HepG2 (cell line): ENCODE measurements at regions not wholly inside any gene's neighbourhood (a gene's known extent, or its start where the extent isn't known, plus 50 kb on each side); places are given as distances from the start of the nearest gene placed in this dataset.

Experiments used
- ATAC-seq: fragments of 200-7000 bp; cut with Tn5 transposase; 3 replicates; pipeline ENCODE4 v1.9.1; 2020; ENCODE audit warnings: mild to moderate bottlenecking, moderate library complexity
- BruUV-seq: library from RNA; stranded (reverse); fragments of 400-500 nt; replicated peaks from 2 replicates; lab custom pipeline; 2021; lab: Mats Ljungman, UMichigan
- CTCF ChIA-PET: fragments of 300-600 bp; formaldehyde crosslinking; extraction: SDS; loops from one replicate; lab custom pipeline; 2021; ENCODE audit warnings: low total read pairs, inconsistent platforms, low intra/inter-chr PET ratio; lab: Yijun Ruan, JAX
- POLR2A ChIA-PET: fragments of 350-600 bp; sonication (Branson Sonifier 250); formaldehyde crosslinking; loops from one replicate; lab custom pipeline; 2020; ENCODE audit warnings: antibody characterized with exemption, inconsistent platforms; lab: Yijun Ruan, JAX
- DNase-seq: peaks from one replicate; pipeline ENCODE4 v3.0.0-alpha.2; 2015; ENCODE audit warnings: low spot score
- FAIRE-seq: peaks from 3 replicates; lab custom pipeline; 2011; peaks lifted over from hg19 to GRCh38; lab: Jason Lieb, UNC
- H2AFZ ChIP-seq: one replicate; pipeline ENCODE4 v1.6.1; 2011; ENCODE audit warnings: low read length, inconsistent platforms
- H3K27ac ChIP-seq: fragments of 300-600 bp; 3 replicates; pipeline ENCODE4 v1.8.0; 2011; ENCODE audit warnings: mixed run types, mild to moderate bottlenecking, mixed read lengths, low read length, inconsistent platforms; ENCODE audit not compliant: insufficient read depth; ENCODE audit errors: extremely low read length
- H3K27me3 ChIP-seq, 2 experiments: fragments of 200-600 bp in 1 of 2; 2 replicates in 1 of 2; 3 replicates in 1 of 2; pipeline versions ENCODE4 v1.6.0 to v1.8.0; 2011; ENCODE audit warnings: low read length in 2 of 2, mild to moderate bottlenecking in 2 of 2, moderate library complexity in 2 of 2, inconsistent platforms in 1 of 2; ENCODE audit not compliant: insufficient read depth in 2 of 2, control insufficient read depth in 1 of 2
- H3K36me3 ChIP-seq, 2 experiments: fragments of 200-600 bp in 1 of 2; replicated peaks in 1 of 2; 2 replicates in 1 of 2; 3 replicates in 1 of 2; pipeline versions ENCODE4 v1.5.1 to v1.8.0; 2011; ENCODE audit warnings: low read length in 2 of 2, inconsistent platforms in 1 of 2; ENCODE audit not compliant: insufficient read depth in 2 of 2, control insufficient read depth in 1 of 2
- H3K4me1 ChIP-seq: 2 replicates; pipeline ENCODE4 v1.5.1; 2012; ENCODE audit warnings: low read length, inconsistent platforms; ENCODE audit not compliant: insufficient read depth
- H3K4me2 ChIP-seq: 2 replicates; pipeline ENCODE4 v1.6.0; 2011; ENCODE audit warnings: low read depth, low read length, inconsistent platforms
- H3K4me3 ChIP-seq, 3 experiments: fragments of 200-600 bp in 1 of 3; sonication (generic), shearing (Covaris generic) in 1 of 3; replicated peaks in 1 of 3; 2 replicates each; pipeline ENCODE4 v1.5.1; 2011 to 2016; ENCODE audit warnings: low read length in 3 of 3, inconsistent platforms in 2 of 3, low read depth in 2 of 3, mild to moderate bottlenecking in 2 of 3, control low read depth in 1 of 3, mixed read lengths in 1 of 3; ENCODE audit not compliant: insufficient read depth in 1 of 3
- H3K79me2 ChIP-seq: one replicate; pipeline ENCODE4 v1.6.1; 2011; ENCODE audit warnings: low read length, inconsistent platforms; ENCODE audit not compliant: insufficient read depth
- H3K9ac ChIP-seq: 2 replicates; pipeline ENCODE4 v1.6.0; 2011; ENCODE audit warnings: mild to moderate bottlenecking, low read depth, low read length, inconsistent platforms; ENCODE audit not compliant: insufficient read depth
- H3K9me3 ChIP-seq: 2 replicates; pipeline ENCODE4 v1.5.1; 2012; ENCODE audit warnings: mild to moderate bottlenecking, low read length
- H4K20me1 ChIP-seq: 2 replicates; pipeline ENCODE4 v1.6.0; 2011; ENCODE audit warnings: inconsistent platforms, mild to moderate bottlenecking, low read length, moderate library complexity; ENCODE audit not compliant: insufficient read depth
- ARNT ChIP-seq: fragments of 450-650 bp; IDR thresholded peaks from 2 replicates; pipeline ENCODE4 v1.6.1; 2017
- BCL3 ChIP-seq: sonication (generic); formaldehyde crosslinking; IDR thresholded peaks from 2 replicates; pipeline ENCODE4 v1.5.1; 2020; ENCODE audit warnings: mild to moderate bottlenecking, missing genetic modification reagents, moderate library complexity
- BORCS8-MEF2B ChIP-seq: sonication (generic); formaldehyde crosslinking; IDR thresholded peaks from 2 replicates; pipeline ENCODE4 v1.8.0; 2022; ENCODE audit warnings: mild to moderate bottlenecking, missing genetic modification reagents
- CEBPB ChIP-seq: IDR thresholded peaks from 2 replicates; pipeline ENCODE4 v1.6.1; 2011; ENCODE audit warnings: low read depth, low read length, improper control_type of control experiment, borderline replicate concordance
- GABPA ChIP-seq, 2 experiments: IDR thresholded peaks; 2 replicates each; pipeline ENCODE4 v1.6.1; 2011 to 2016; ENCODE audit warnings: low read depth in 2 of 2, low read length in 1 of 2, missing biosample characterization in 1 of 2, missing genetic modification characterization in 1 of 2
- HHEX ChIP-seq: IDR thresholded peaks from 2 replicates; pipeline ENCODE4 v1.6.1; 2016; ENCODE audit warnings: control low read depth
- NR1H2 ChIP-seq: sonication (generic); formaldehyde crosslinking; IDR thresholded peaks from 2 replicates; pipeline ENCODE4 v1.8.1; 2022; ENCODE audit warnings: low read depth, missing genetic modification reagents, borderline replicate concordance
- NRL ChIP-seq: sonication (generic); formaldehyde crosslinking; IDR thresholded peaks from 2 replicates; pipeline ENCODE4 v1.5.0; 2020; ENCODE audit warnings: missing genetic modification reagents, mild to moderate bottlenecking, moderate library complexity, borderline replicate concordance
- SIX1 ChIP-seq: sonication (generic); formaldehyde crosslinking; IDR thresholded peaks from 2 replicates; pipeline ENCODE4 v1.4.0; 2020; ENCODE audit warnings: missing genetic modification reagents, borderline replicate concordance
- THAP11 ChIP-seq: IDR thresholded peaks from 2 replicates; pipeline ENCODE4 v1.6.1; 2016; ENCODE audit warnings: missing biosample characterization, missing genetic modification reagents
- ZNF136 ChIP-seq: sonication (generic); formaldehyde crosslinking; IDR thresholded peaks from 2 replicates; pipeline ENCODE4 v1.8.1; 2022; ENCODE audit warnings: low read depth, mild to moderate bottlenecking, moderate library complexity, missing genetic modification reagents
- ZNF180 ChIP-seq: sonication (generic); formaldehyde crosslinking; IDR thresholded peaks from 2 replicates; pipeline ENCODE4 v1.4.0; 2020; ENCODE audit warnings: low read depth, missing genetic modification reagents, borderline replicate concordance
- ZNF34 ChIP-seq: sonication (generic); formaldehyde crosslinking; IDR thresholded peaks from 2 replicates; pipeline ENCODE4 v1.4.0; 2020; ENCODE audit warnings: mild to moderate bottlenecking, missing genetic modification reagents, borderline replicate concordance
- WGBS: methylation state at CpG from one replicate; pipeline ENCODE4 v1.1.6; 2017; ENCODE audit warnings: low lambda C conversion rate; 5-methylcytosine and 5-hydroxymethylcytosine counted together
- in situ Hi-C: cut with HindIII; loops from 2 replicates; pipeline ENCODE4 v1.10.0; 2017; ENCODE audit warnings: low pct_unique_long_range_greater_than_20kb; ENCODE audit not compliant: extremely low pct_ligation_motif_present
- intact Hi-C: fragments of 100-400 bp; cut with micrococcal nuclease; formaldehyde crosslinking; loops from one replicate; pipeline ENCODE4 v1.10.0; 2022; ENCODE audit not compliant: unreplicated experiment
- TF ChIP-seq, protein P1 (sequence below): IDR thresholded peaks from 2 replicates; pipeline ENCODE4 v1.6.1; 2018; ENCODE audit warnings: missing genetic modification reagents, mild to moderate bottlenecking, missing compliant biosample characterization
- TF ChIP-seq, protein P2 (sequence below): sonication (generic); formaldehyde crosslinking; IDR thresholded peaks from 2 replicates; pipeline ENCODE4 v1.4.0; 2020; ENCODE audit warnings: mild to moderate bottlenecking, missing genetic modification reagents
- TF ChIP-seq, protein P3 (sequence below): sonication (generic); formaldehyde crosslinking; IDR thresholded peaks from 2 replicates; pipeline ENCODE4 v1.5.0; 2020; ENCODE audit warnings: missing genetic modification reagents, mild to moderate bottlenecking, borderline replicate concordance
- TF ChIP-seq, protein P4 (sequence below): sonication (generic); formaldehyde crosslinking; IDR thresholded peaks from 2 replicates; pipeline ENCODE4 v1.4.0; 2020; ENCODE audit warnings: missing genetic modification reagents

DNA sequence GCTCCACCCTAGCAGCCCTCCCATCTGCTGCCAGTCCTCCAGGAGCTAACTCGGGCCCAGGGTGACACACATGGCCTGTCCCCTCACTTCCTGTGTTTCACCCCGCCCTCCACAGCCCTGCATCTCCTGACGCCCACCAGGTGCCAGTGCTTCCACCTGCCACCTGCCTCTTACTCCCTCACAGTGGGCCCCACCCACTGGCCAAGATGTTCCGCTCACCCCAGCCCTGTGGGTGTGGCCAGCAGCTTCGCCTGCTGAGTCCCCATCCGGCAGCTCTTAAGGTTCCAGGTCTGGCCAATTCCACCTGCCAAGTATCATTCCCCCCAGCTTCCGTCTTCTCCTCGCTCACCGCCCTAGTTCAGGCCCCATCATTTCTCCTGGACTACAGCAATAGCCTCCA is 184.1 kb downstream of the MBOAT1 start (continued):
- TF ChIP-seq, protein P1, sequence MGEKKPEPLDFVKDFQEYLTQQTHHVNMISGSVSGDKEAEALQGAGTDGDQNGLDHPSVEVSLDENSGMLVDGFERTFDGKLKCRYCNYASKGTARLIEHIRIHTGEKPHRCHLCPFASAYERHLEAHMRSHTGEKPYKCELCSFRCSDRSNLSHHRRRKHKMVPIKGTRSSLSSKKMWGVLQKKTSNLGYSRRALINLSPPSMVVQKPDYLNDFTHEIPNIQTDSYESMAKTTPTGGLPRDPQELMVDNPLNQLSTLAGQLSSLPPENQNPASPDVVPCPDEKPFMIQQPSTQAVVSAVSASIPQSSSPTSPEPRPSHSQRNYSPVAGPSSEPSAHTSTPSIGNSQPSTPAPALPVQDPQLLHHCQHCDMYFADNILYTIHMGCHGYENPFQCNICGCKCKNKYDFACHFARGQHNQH (CRISPR knock-in tag): no peak

- 16% methylated on average over 4 of the region's 4 CpGs for WGBS
- DNase-seq (no peak), ATAC-seq (no peak), FAIRE-seq (no peak)
- Histone ChIP-seq H3K4me2 (no peak overlapping the region), H3K27ac (no peak overlapping the region), H2AFZ (no peak overlapping the region), H3K36me3 (no peaks in the 10 kb centered on the region), H3K4me3 (no peak overlapping the region), H4K20me1 (no peaks in the 10 kb centered on the region), H3K4me1 (no peaks in the 10 kb centered on the region), H3K79me2 (no peaks in the 10 kb centered on the region), H3K9ac (no peak overlapping the region), H3K27me3 (peaks cover 0 to 6% of the 10 kb centered on the region in 2 experiments; a peak in 2 of 5 replicates), H3K9me3 (no peaks in the 10 kb centered on the region)
- intact Hi-C loops: no loop called here
- ChIA-PET POLR2A (no interaction called here), CTCF (no interaction called here)
- BruUV-seq: no TSS peak
- in situ Hi-C loops: no loop called here
- TF ChIP-seq GABPA (IDR thresholded peaks at IDR 0.05; ENCODE audit: low read depth, low read length) (no peak), GABPA (CRISPR knock-in tag; IDR thresholded peaks at IDR 0.05; ENCODE audit: low read depth) (no peak), ARNT (no peak), NR1H2 (CRISPR knock-in tag) (no peak), SIX1 (CRISPR knock-in tag) (no peak), BCL3 (CRISPR knock-in tag) (no peak), ZNF34 (no peak), NRL (CRISPR knock-in tag) (no peak), ZNF180 (CRISPR knock-in tag) (no peak), HHEX (CRISPR knock-in tag) (no peak), THAP11 (no peak), BORCS8-MEF2B (CRISPR knock-in tag) (no peak), ZNF136 (CRISPR knock-in tag) (no peak), CEBPB (no peak)
- TF ChIP-seq, protein P2, sequence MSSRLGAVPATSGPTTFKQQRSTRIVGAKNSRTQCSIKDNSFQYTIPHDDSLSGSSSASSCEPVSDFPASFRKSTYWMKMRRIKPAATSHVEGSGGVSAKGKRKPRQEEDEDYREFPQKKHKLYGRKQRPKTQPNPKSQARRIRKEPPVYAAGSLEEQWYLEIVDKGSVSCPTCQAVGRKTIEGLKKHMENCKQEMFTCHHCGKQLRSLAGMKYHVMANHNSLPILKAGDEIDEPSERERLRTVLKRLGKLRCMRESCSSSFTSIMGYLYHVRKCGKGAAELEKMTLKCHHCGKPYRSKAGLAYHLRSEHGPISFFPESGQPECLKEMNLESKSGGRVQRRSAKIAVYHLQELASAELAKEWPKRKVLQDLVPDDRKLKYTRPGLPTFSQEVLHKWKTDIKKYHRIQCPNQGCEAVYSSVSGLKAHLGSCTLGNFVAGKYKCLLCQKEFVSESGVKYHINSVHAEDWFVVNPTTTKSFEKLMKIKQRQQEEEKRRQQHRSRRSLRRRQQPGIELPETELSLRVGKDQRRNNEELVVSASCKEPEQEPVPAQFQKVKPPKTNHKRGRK: no peak
- TF ChIP-seq, protein P3, sequence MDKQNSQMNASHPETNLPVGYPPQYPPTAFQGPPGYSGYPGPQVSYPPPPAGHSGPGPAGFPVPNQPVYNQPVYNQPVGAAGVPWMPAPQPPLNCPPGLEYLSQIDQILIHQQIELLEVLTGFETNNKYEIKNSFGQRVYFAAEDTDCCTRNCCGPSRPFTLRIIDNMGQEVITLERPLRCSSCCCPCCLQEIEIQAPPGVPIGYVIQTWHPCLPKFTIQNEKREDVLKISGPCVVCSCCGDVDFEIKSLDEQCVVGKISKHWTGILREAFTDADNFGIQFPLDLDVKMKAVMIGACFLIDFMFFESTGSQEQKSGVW: no peak
- TF ChIP-seq, protein P4, sequence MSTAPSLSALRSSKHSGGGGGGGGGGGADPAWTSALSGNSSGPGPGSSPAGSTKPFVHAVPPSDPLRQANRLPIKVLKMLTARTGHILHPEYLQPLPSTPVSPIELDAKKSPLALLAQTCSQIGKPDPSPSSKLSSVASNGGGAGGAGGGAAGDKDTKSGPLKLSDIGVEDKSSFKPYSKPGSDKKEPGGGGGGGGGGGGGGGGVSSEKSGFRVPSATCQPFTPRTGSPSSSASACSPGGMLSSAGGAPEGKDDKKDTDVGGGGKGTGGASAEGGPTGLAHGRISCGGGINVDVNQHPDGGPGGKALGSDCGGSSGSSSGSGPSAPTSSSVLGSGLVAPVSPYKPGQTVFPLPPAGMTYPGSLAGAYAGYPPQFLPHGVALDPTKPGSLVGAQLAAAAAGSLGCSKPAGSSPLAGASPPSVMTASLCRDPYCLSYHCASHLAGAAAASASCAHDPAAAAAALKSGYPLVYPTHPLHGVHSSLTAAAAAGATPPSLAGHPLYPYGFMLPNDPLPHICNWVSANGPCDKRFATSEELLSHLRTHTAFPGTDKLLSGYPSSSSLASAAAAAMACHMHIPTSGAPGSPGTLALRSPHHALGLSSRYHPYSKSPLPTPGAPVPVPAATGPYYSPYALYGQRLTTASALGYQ (CRISPR knock-in tag): no peak
Measured at GRCh38 chr6:20028562-20028961, 183.7 kb downstream of the MBOAT1 start.
